H9 (cell line): ENCODE measurements at regions not wholly inside any gene's neighbourhood (a gene's known extent, or its start where the extent isn't known, plus 50 kb on each side); places are given as distances from the start of the nearest gene placed in this dataset.

Source experiments
- DNase-seq: peaks from one replicate; pipeline ENCODE4 v3.0.0-alpha.2; 2017
- H2AFZ ChIP-seq: one replicate; pipeline ENCODE4 v1.6.1; 2013; ENCODE audit warnings: mild to moderate bottlenecking, low read length, control low read depth, moderate library complexity
- H2AK5ac ChIP-seq: 2 replicates; pipeline ENCODE4 v1.6.1; 2013; ENCODE audit warnings: low read length, control low read depth, mixed read lengths; ENCODE audit not compliant: insufficient read length
- H2BK120ac ChIP-seq: one replicate; pipeline ENCODE4 v1.6.1; 2013; ENCODE audit warnings: low read depth, mild to moderate bottlenecking, low read length, control low read depth, inconsistent platforms; ENCODE audit not compliant: poor library complexity, severe bottlenecking
- H2BK12ac ChIP-seq: 2 replicates; pipeline ENCODE4 v1.6.1; 2013; ENCODE audit warnings: low read length, control low read depth, mixed read lengths, low read depth; ENCODE audit not compliant: insufficient read length
- H2BK15ac ChIP-seq: 2 replicates; pipeline ENCODE4 v1.6.1; 2013; ENCODE audit warnings: low read depth, low read length, control low read depth
- H2BK20ac ChIP-seq: one replicate; pipeline ENCODE4 v1.6.1; 2013; ENCODE audit warnings: low read depth, mild to moderate bottlenecking, low read length, control low read depth, inconsistent platforms; ENCODE audit not compliant: poor library complexity, severe bottlenecking
- H2BK5ac ChIP-seq: 2 replicates; pipeline ENCODE4 v1.6.1; 2013; ENCODE audit warnings: low read length, control low read depth, mixed read lengths; ENCODE audit not compliant: insufficient read length
- H3K14ac ChIP-seq: 2 replicates; pipeline ENCODE4 v1.6.1; 2013; ENCODE audit warnings: low read length, control low read depth; ENCODE audit not compliant: insufficient read depth
- H3K18ac ChIP-seq: 2 replicates; pipeline ENCODE4 v1.6.1; 2013; ENCODE audit warnings: low read depth, mild to moderate bottlenecking, mixed read lengths, low read length, control low read depth; ENCODE audit not compliant: insufficient read length
- H3K23ac ChIP-seq: 2 replicates; pipeline ENCODE4 v1.6.1; 2013; ENCODE audit warnings: low read length, control low read depth, mixed read lengths, low read depth; ENCODE audit not compliant: insufficient read length
- H3K23me2 ChIP-seq: 2 replicates; pipeline ENCODE4 v1.6.1; 2013; ENCODE audit warnings: low read depth, mild to moderate bottlenecking, mixed read lengths, low read length, control low read depth; ENCODE audit not compliant: insufficient read length, poor library complexity, severe bottlenecking
- H3K27ac ChIP-seq: 2 replicates; pipeline ENCODE4 v1.5.1; 2013; ENCODE audit warnings: low read length, control low read depth, mixed read lengths, low read depth; ENCODE audit not compliant: insufficient read length
- H3K27me3 ChIP-seq: 2 replicates; pipeline ENCODE4 v1.6.1; 2013; ENCODE audit warnings: low read length, control low read depth, inconsistent platforms; ENCODE audit not compliant: insufficient read depth
- H3K4ac ChIP-seq: 2 replicates; pipeline ENCODE4 v1.6.1; 2013; ENCODE audit warnings: low read depth, mild to moderate bottlenecking, control low read depth, inconsistent platforms, low read length, moderate library complexity
- H3K4me1 ChIP-seq: 2 replicates; pipeline ENCODE4 v1.6.1; 2013; ENCODE audit warnings: low read length, control low read depth, inconsistent platforms; ENCODE audit not compliant: insufficient read depth
- H3K4me2 ChIP-seq: 2 replicates; pipeline ENCODE4 v1.6.1; 2013; ENCODE audit warnings: low read length, control low read depth, mixed read lengths; ENCODE audit not compliant: insufficient read length, insufficient read depth
- H3K56ac ChIP-seq: 2 replicates; pipeline ENCODE4 v1.6.1; 2013; ENCODE audit warnings: low read depth, mild to moderate bottlenecking, mixed read lengths, low read length, control low read depth; ENCODE audit not compliant: insufficient read length
- H3K79me1 ChIP-seq: 2 replicates; pipeline ENCODE4 v1.6.1; 2013; ENCODE audit warnings: low read depth, mild to moderate bottlenecking, moderate library complexity, low read length, control low read depth, inconsistent platforms; ENCODE audit not compliant: insufficient read depth, poor library complexity, severe bottlenecking
- H3K79me2 ChIP-seq: 2 replicates; pipeline ENCODE4 v1.6.1; 2013; ENCODE audit warnings: low read length, control low read depth, inconsistent platforms; ENCODE audit not compliant: insufficient read depth
- H3K9ac ChIP-seq: 2 replicates; pipeline ENCODE4 v1.6.1; 2013; ENCODE audit warnings: low read length, control low read depth, mixed read lengths; ENCODE audit not compliant: insufficient read length; ENCODE audit errors: extremely low read depth
- H3K9me3 ChIP-seq: one replicate; pipeline ENCODE4 v1.6.1; 2013; ENCODE audit warnings: low read depth, low read length, inconsistent platforms; ENCODE audit not compliant: control insufficient read depth
- H3T11ph ChIP-seq: one replicate; pipeline ENCODE4 v1.6.1; 2013; ENCODE audit warnings: mild to moderate bottlenecking, low read length, control low read depth, inconsistent platforms
- H4K20me1 ChIP-seq: one replicate; pipeline ENCODE4 v1.6.1; 2013; ENCODE audit not compliant: control insufficient read depth, insufficient read length, insufficient read depth
- H4K5ac ChIP-seq: 2 replicates; pipeline ENCODE4 v1.6.1; 2013; ENCODE audit warnings: low read depth, mild to moderate bottlenecking, mixed read lengths, low read length, control low read depth; ENCODE audit not compliant: insufficient read length
- H4K8ac ChIP-seq: replicated peaks from 2 replicates; pipeline ENCODE4 v1.6.1; 2013; ENCODE audit warnings: low read length, control low read depth, mixed read lengths, low read depth; ENCODE audit not compliant: insufficient read length
- H4K91ac ChIP-seq: 2 replicates; pipeline ENCODE4 v1.6.1; 2013; ENCODE audit warnings: low read depth, mild to moderate bottlenecking, moderate library complexity, mixed read lengths, low read length, control low read depth; ENCODE audit not compliant: insufficient read length
- H3K27ac Mint-ChIP-seq, 3 experiments: 2 replicates in 2 of 3; 3 replicates in 1 of 3; pipeline ENCODE4 v1.8.0; 2020 to 2021; ENCODE audit warnings: mixed read lengths in 3 of 3, mild to moderate bottlenecking in 1 of 3, moderate library complexity in 1 of 3
- H3K27me3 Mint-ChIP-seq: 2 replicates; pipeline ENCODE4 v1.8.0; 2021; ENCODE audit warnings: low read depth, mild to moderate bottlenecking, moderate library complexity, mixed read lengths
- H3K36me3 Mint-ChIP-seq, 3 experiments: 2 replicates in 2 of 3; 3 replicates in 1 of 3; pipeline ENCODE4 v1.8.0; 2020 to 2021; ENCODE audit warnings: low read depth in 3 of 3, mixed read lengths in 3 of 3; ENCODE audit not compliant: insufficient read depth in 1 of 3
- H3K4me1 Mint-ChIP-seq, 2 experiments: 2 replicates each; pipeline ENCODE4 v1.8.0; 2020; ENCODE audit warnings: mixed read lengths in 2 of 2
- H3K4me3 Mint-ChIP-seq, 2 experiments: 2 replicates in 1 of 2; 3 replicates in 1 of 2; pipeline ENCODE4 v1.8.0; 2020 to 2021; ENCODE audit warnings: mild to moderate bottlenecking in 2 of 2, mixed read lengths in 2 of 2, moderate library complexity in 1 of 2
- H3K9me3 Mint-ChIP-seq, 2 experiments: 2 replicates in 1 of 2; 3 replicates in 1 of 2; pipeline ENCODE4 v1.8.0; 2020; ENCODE audit warnings: mild to moderate bottlenecking in 2 of 2, mixed read lengths in 2 of 2, moderate library complexity in 1 of 2
- WGBS: extraction: QIAGEN DNeasy Blood & Tissue Kit; methylation state at CpG from one replicate; pipeline ENCODE4 v1.1.7; 2013; ENCODE audit warnings: missing lambda C conversion rate, low lambda C conversion rate, mixed read lengths; ENCODE audit not compliant: insufficient read length; ENCODE audit errors: extremely low coverage; 5-methylcytosine and 5-hydroxymethylcytosine counted together
- TF ChIP-seq, protein P1 (sequence below): fragments of 200-600 bp; sonication (generic); conservative IDR thresholded peaks from 3 replicates; pipeline ENCODE4 v1.8.0; 2021; ENCODE audit warnings: antibody characterized with exemption, mild to moderate bottlenecking

DNA sequence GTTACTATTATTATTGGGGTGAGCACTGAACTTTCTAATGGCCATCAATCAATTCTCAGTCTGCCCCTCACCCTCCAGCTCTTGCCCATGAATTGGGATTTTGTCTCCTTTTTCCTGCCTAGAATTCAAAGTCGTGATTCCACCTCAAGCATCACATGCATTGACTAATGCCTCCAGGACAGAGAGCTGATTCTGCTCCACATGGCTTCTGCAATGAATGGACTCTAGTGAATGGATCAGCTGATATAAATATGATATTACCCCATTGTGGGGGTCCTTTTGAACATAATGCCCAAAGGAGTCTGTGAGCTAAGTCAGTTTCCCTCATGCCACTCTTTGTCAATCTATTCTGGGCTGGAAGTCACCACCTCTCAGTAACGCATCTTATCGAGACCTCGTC lies 126.4 kb downstream of the OPN5 start:
- no peak for DNase-seq
- Histone ChIP-seq H3K18ac (no peak overlapping the region), H3K4me1 (no peaks in the 10 kb centered on the region), H2BK5ac (no peak overlapping the region), H3K4me2 (no peak overlapping the region), H3K14ac (no peak overlapping the region), H3K4ac (no peak overlapping the region), H2AFZ (no peak overlapping the region), H4K91ac (no peak overlapping the region), H3K56ac (no peak overlapping the region), H3K9ac (no peak overlapping the region), H4K8ac (no peak overlapping the region), H3K27ac (no peak overlapping the region), H2AK5ac (no peak overlapping the region), H2BK12ac (no peak overlapping the region), H3T11ph (no peak overlapping the region), H3K23me2 (no peaks in the 10 kb centered on the region), H2BK20ac (no peak overlapping the region), H3K79me1 (no peaks in the 10 kb centered on the region), H2BK15ac (no peak overlapping the region), H2BK120ac (no peak overlapping the region), H4K20me1 (no peaks in the 10 kb centered on the region), H3K9me3 (no peaks in the 10 kb centered on the region), H3K79me2 (no peaks in the 10 kb centered on the region), H3K27me3 (no peaks in the 10 kb centered on the region; the same call in 1 of the 2 replicates), H3K23ac (no peak overlapping the region), H4K5ac (no peak overlapping the region)
- Mint-ChIP-seq H3K36me3 (no peaks in the 10 kb centered on the region), H3K4me1 (no peaks in the 10 kb centered on the region), H3K27ac (no peak overlapping the region), H3K9me3 (no peaks in the 10 kb centered on the region), H3K27me3 (no peaks in the 10 kb centered on the region), H3K4me3 (no peak overlapping the region)
- TF ChIP-seq, protein P1, sequence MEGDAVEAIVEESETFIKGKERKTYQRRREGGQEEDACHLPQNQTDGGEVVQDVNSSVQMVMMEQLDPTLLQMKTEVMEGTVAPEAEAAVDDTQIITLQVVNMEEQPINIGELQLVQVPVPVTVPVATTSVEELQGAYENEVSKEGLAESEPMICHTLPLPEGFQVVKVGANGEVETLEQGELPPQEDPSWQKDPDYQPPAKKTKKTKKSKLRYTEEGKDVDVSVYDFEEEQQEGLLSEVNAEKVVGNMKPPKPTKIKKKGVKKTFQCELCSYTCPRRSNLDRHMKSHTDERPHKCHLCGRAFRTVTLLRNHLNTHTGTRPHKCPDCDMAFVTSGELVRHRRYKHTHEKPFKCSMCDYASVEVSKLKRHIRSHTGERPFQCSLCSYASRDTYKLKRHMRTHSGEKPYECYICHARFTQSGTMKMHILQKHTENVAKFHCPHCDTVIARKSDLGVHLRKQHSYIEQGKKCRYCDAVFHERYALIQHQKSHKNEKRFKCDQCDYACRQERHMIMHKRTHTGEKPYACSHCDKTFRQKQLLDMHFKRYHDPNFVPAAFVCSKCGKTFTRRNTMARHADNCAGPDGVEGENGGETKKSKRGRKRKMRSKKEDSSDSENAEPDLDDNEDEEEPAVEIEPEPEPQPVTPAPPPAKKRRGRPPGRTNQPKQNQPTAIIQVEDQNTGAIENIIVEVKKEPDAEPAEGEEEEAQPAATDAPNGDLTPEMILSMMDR, result no peak
- no CpG with 5 or more reads among the region's 4 CpGs for WGBS
